Stimulated activated effector memory CD8-positive, alpha-beta T cell treated with anti-CD3 and anti-CD28 coated beads, Interleukin-12 subunit alpha, Interleukin-12 subunit beta, amount 100 ng/mL, for 72 hours (primary cell): ENCODE measurements at regions not wholly inside any gene's neighbourhood (a gene's known extent, or its start where the extent isn't known, plus 50 kb on each side); places are given as distances from the start of the nearest gene placed in this dataset.

ENCODE experiments used
- ATAC-seq: fragments of 150-1000 bp; cut with Tn5 transposase; 2 replicates; pipeline ENCODE4 v1.10.0; 2021
- DNase-seq, 2 donors: peaks; one replicate each; pipeline ENCODE4 v3.0.0; 2021 to 2022; ENCODE audit warnings: low spot score in 2 of 2
- H3K27ac Mint-ChIP-seq: one replicate; pipeline ENCODE4 v1.8.0; 2022; ENCODE audit warnings: mild to moderate bottlenecking, mixed read lengths
- H3K36me3 Mint-ChIP-seq: one replicate; pipeline ENCODE4 v1.8.0; 2022; ENCODE audit warnings: mild to moderate bottlenecking, mixed read lengths
- H3K4me1 Mint-ChIP-seq: one replicate; pipeline ENCODE4 v1.8.0; 2022; ENCODE audit warnings: mixed read lengths
- H3K4me3 Mint-ChIP-seq: one replicate; pipeline ENCODE4 v1.8.0; 2022; ENCODE audit warnings: mild to moderate bottlenecking, mixed read lengths
- H3K9me3 Mint-ChIP-seq: one replicate; pipeline ENCODE4 v1.8.0; 2022; ENCODE audit warnings: mixed read lengths

DNA sequence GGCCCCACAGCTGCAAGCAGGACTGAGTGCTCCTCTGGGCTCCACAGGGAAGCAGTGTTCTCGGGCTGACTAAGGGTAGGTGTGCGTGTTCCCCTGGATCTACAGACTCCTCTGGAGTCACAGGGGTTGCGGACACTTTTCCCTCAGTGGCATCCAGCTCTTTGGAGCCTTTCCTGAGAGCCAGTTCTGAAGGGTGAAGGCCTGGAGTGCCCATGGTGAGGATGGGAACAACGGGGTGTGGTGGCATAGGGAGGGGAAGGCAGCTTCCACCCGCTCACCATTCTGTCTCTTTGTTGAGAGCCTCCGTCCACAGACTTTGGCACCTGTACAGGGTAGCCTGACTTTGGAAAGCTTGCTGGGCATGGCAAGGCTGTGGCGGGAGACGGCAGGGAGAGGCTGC is 104.1 kb upstream of the PCBD1 start:
- H3K4me3 Mint-ChIP-seq = no peak overlapping the region
- ATAC-seq (no peak), DNase-seq (no peak)
- no peak overlapping the region for H3K27ac Mint-ChIP-seq
- no peaks in the 10 kb centered on the region for H3K9me3 Mint-ChIP-seq
- peaks cover 5% of the 10 kb centered on the region for H3K4me1 Mint-ChIP-seq
- H3K36me3 Mint-ChIP-seq = no peaks in the 10 kb centered on the region

- DNase-seq = no peak
- Mint-ChIP-seq H3K27ac (no peak overlapping the region), H3K36me3 (no peaks in the 10 kb centered on the region)
Measured at GRCh38 chr10:70993051-70993450, 104.7 kb upstream of the PCBD1 start.

DNA sequence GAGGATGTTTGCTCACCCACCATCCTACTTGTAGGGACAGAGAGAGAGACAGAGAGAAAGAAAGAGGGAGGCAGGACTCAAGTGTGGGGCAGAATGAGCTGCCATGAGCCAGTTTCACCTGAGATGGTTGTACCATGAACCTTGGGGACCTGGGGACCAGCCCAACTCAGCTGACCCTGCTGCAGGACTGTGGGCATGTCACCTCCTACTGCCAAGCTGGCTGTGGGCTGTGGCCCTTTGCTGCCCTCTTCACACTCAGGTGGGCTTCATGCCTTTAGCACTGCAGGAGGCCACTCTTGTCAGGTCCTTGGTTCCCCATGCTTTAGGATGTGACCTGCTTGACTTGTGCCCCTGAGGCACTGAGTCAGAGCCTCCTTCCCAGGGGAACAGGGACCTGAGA is 108.2 kb upstream of the PCBD1 start:
- no peak for ATAC-seq
- no peak for DNase-seq
- Mint-ChIP-seq H3K27ac (no peak overlapping the region), H3K4me1 (no peaks in the 10 kb centered on the region), H3K4me3 (no peak overlapping the region), H3K9me3 (peaks cover 3% of the 10 kb centered on the region), H3K36me3 (no peaks in the 10 kb centered on the region)

More at GRCh38 chr10:70993051-70993450, 104.7 kb upstream of the PCBD1 start:
- no peak for ATAC-seq
- Mint-ChIP-seq H3K4me3 (no peak overlapping the region), H3K4me1 (peaks cover 5% of the 10 kb centered on the region), H3K9me3 (no peaks in the 10 kb centered on the region)

DNA sequence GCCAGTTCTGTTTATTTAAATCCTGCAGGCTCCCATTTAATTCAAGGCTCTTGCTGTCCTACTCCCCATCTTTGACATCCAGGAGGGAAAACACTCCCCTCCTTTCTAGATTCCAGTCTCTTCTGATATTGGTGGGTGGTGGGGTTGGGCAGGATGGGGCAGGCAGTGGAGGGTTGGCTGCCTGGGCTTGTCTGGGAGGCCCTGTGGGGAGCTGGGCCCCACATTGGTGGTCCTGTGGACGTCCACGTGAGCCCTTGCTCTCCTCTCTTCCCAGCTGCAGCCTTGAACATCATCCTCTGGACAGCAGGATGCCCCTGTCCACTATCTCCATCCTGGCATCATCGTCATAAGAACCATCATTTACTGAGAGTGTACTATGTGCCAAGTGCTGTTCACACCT is 108.9 kb upstream of the PCBD1 start:
- ATAC-seq = no peak
- no peak overlapping the region for H3K4me3 Mint-ChIP-seq
- no peak for DNase-seq
- no peaks in the 10 kb centered on the region for H3K4me1 Mint-ChIP-seq
- peaks cover 3% of the 10 kb centered on the region for H3K9me3 Mint-ChIP-seq
- H3K27ac Mint-ChIP-seq = no peak overlapping the region
- no peaks in the 10 kb centered on the region for H3K36me3 Mint-ChIP-seq

DNA sequence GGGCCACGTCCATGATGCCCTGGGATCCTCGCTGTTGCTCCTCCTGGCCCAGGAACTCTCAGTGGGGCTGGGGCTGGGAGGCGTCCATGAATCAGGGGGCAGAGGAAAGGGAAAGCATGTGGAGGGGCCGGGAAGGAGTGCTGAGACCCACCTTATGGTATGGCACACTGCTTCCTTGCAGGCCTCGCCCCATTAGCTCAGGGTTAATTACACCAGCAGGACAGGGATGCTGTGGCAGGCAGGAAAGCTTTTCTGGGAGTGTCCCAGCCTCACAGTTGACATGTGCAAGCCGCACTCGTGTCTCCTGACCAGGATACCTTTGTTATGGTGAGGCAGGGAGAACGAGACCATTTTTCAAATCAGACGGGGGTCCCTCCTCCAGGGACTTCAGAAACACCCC is 109.7 kb upstream of the PCBD1 start:
- H3K4me1 Mint-ChIP-seq = no peaks in the 10 kb centered on the region
- H3K9me3 Mint-ChIP-seq = peaks cover 3% of the 10 kb centered on the region
- no peaks in the 10 kb centered on the region for H3K36me3 Mint-ChIP-seq
- no peak overlapping the region for H3K27ac Mint-ChIP-seq
- DNase-seq = no peak
- no peak overlapping the region for H3K4me3 Mint-ChIP-seq
- no peak for ATAC-seq

DNA sequence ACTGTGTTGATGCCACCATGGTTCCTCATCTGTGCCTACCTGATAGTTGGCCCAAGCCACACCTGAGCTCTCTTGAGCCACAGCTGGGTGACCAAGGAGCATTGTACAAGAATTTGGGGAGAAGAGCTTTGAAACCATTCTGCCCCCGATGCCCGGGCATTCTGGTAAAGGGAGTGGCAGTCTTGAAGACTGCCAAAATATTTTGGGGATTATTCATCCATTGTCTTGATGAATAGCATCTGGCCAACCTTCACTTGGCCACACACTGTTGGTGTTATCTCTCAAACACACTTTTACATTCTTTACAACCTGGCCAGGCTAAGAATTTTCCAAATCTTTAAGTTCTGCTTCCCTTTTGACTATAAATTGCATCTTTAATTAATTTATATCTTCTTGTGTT is 113.1 kb upstream of the PCBD1 start:
- no peak for ATAC-seq
- no peak for DNase-seq
- Mint-ChIP-seq H3K27ac (no peak overlapping the region), H3K9me3 (peaks cover 3% of the 10 kb centered on the region), H3K36me3 (no peaks in the 10 kb centered on the region), H3K4me3 (no peak overlapping the region), H3K4me1 (no peaks in the 10 kb centered on the region)

DNA sequence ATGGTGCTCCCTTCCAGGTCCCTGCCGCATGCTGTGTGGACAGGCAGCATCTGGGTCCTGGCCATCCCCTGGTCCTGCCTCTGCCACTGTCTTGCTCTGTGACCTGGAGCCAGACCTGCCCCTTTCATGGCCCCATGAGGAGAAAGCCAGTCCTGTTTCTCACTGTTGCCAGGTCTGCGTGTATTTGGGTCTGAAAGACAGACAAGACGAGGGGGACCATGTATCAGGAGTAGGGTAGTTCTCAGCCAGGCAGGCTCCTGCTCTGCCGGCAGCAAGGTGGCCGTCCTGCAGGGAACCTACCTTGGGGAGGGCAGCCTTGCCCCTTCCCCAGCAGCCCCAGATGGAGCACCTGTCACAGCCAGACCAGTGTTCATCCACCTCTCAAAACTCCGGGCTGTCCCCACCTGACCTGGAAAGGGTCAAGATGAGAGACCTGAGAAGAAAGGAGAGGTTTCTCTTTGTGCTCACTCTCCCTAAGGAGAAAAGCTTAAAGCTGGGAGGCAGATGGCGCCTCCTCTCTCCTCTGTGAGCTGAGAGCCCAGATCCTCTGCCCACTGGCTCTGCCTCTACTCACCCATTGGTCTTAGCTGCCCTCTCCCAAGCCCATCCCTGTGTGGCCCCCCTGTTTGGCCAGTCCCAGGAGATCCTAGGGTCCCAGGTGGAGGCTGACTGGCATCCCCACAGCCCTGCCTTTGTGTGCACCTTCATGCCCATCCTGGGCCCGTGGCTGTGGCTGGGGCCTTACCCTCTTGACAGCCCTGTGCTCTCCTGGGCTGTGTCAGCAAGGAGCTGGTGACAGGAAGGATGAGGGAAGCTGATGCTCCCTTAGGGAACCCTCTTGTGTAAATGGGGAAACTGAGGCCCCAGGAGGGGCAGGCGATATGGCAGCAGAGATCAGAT is 116.1 kb upstream of the PCBD1 start:
- H3K27ac Mint-ChIP-seq = no peak overlapping the region
- DNase-seq (no peak), ATAC-seq (peak; percentile 12)
- no peak overlapping the region for H3K4me3 Mint-ChIP-seq
- peaks cover 2% of the 10 kb centered on the region for H3K9me3 Mint-ChIP-seq
- no peaks in the 10 kb centered on the region for H3K4me1 Mint-ChIP-seq
- H3K36me3 Mint-ChIP-seq = no peaks in the 10 kb centered on the region

- H3K27ac Mint-ChIP-seq = no peak overlapping the region
- H3K4me1 Mint-ChIP-seq = no peaks in the 10 kb centered on the region
- no peaks in the 10 kb centered on the region for H3K36me3 Mint-ChIP-seq
- H3K4me3 Mint-ChIP-seq = no peak overlapping the region
- ATAC-seq (no peak), DNase-seq (no peak)
- H3K9me3 Mint-ChIP-seq = no peaks in the 10 kb centered on the region
Measured at GRCh38 chr10:71005337-71006305, 117.3 kb upstream of the PCBD1 start.

DNA sequence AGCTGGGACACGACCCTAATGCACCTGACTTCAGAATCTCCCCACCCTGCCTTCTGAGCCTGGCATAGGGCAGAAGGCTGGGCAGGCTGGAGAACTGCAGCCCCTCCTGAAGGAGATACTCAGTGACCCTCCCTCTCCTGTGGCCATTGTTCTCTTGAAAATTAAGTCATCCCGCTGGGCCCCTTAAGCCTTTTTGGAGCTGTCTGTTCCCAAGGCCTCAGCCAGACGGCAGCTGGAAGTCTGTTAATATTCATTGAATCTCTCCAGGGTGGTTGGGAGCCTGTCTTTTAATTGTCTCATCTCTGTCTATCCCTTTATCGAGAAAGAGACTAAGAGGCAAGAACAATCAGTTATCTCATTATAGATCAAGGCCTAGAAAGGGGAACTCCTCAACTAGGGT is 118.1 kb upstream of the PCBD1 start:
- DNase-seq (no peak), ATAC-seq (no peak)
- H3K27ac Mint-ChIP-seq = no peak overlapping the region
- H3K36me3 Mint-ChIP-seq = no peaks in the 10 kb centered on the region
- no peaks in the 10 kb centered on the region for H3K4me1 Mint-ChIP-seq
- no peak overlapping the region for H3K4me3 Mint-ChIP-seq
- no peaks in the 10 kb centered on the region for H3K9me3 Mint-ChIP-seq

GRCh38 chr10:71007516-71007915 is 119.2 kb upstream of the PCBD1 start:
- no peak overlapping the region for H3K4me3 Mint-ChIP-seq
- ATAC-seq (no peak), DNase-seq (no peak)
- H3K4me1 Mint-ChIP-seq = no peaks in the 10 kb centered on the region
- no peak overlapping the region for H3K27ac Mint-ChIP-seq
- H3K36me3 Mint-ChIP-seq = no peaks in the 10 kb centered on the region
- no peaks in the 10 kb centered on the region for H3K9me3 Mint-ChIP-seq

- no peaks in the 10 kb centered on the region for H3K4me1 Mint-ChIP-seq
- ATAC-seq = no peak
- no peak overlapping the region for H3K27ac Mint-ChIP-seq
- no peaks in the 10 kb centered on the region for H3K9me3 Mint-ChIP-seq
- no peak for DNase-seq
- H3K4me3 Mint-ChIP-seq = no peak overlapping the region
- H3K36me3 Mint-ChIP-seq = no peaks in the 10 kb centered on the region
Measured at GRCh38 chr10:71008150-71008549, 119.8 kb upstream of the PCBD1 start.

- no peak for ATAC-seq
- Mint-ChIP-seq H3K36me3 (no peaks in the 10 kb centered on the region), H3K4me3 (no peak overlapping the region), H3K4me1 (no peaks in the 10 kb centered on the region), H3K27ac (no peak overlapping the region), H3K9me3 (no peaks in the 10 kb centered on the region)
- no peak for DNase-seq
Measured at GRCh38 chr10:71009126-71009525, 120.8 kb upstream of the PCBD1 start.

GRCh38 chr10:71010730-71011129 is 122.4 kb upstream of the PCBD1 start:
- DNase-seq (no peak), ATAC-seq (no peak)
- no peak overlapping the region for H3K4me3 Mint-ChIP-seq
- H3K4me1 Mint-ChIP-seq = no peaks in the 10 kb centered on the region
- no peaks in the 10 kb centered on the region for H3K36me3 Mint-ChIP-seq
- H3K27ac Mint-ChIP-seq = no peak overlapping the region
- H3K9me3 Mint-ChIP-seq = no peaks in the 10 kb centered on the region

DNA sequence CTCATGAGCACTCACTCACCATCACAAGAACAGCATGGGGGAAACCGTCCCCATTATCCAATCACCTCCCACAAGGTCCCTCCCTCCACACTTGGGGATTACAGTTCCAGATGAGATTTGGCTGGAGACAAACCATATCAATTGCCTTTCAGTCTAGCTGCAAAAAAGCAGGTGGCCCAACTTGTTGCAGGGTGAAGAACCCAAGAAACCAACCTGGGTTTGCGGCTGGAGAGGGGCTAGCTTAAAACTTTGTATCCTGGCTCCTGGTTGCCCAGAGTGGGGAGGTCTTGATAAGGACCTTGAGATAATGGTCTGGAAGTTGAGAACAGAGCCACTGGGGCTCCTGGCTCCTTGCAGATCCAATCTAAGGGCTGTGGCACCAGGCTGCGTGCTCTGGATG is 122.8 kb upstream of the PCBD1 start:
- no peak overlapping the region for H3K4me3 Mint-ChIP-seq
- ATAC-seq (no peak), DNase-seq (no peak)
- H3K27ac Mint-ChIP-seq = no peak overlapping the region
- H3K9me3 Mint-ChIP-seq = no peaks in the 10 kb centered on the region
- no peaks in the 10 kb centered on the region for H3K36me3 Mint-ChIP-seq
- no peaks in the 10 kb centered on the region for H3K4me1 Mint-ChIP-seq

DNA sequence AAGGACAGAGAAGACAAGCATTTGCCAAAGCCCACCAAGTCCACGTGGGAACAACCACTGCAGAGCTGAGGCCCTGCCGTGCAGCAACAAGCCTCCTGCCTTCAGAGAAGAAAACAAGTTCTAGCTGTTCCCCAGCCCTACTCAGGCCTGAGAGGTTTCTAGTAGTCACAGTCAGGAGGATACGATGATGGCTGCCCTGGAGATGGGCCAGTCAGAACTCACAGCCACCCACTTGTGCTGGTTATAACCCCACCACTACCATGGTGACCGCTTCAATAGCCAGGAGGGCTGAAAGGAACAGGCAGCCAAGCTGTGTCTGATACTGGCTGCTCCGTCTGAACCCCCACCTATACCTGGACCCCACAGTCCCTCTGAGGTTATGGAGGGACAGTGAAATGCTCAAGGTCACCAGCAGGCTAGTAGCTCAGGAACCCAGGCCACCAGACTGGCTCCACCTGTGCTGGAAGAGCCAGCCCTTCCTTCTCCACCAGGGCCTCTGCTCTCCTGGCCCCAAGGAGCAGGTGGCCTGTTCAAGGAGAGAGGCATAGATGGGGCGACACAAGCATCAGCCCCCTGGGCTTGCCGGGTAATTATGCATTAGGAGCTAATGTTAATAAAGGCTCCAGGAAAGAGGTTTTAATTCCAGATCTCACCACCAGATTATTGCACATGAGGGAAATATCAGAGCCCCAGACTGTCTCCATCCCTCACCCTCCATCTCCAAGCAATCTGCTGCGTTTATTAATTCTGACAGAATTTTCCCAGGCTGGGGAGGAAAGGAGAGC is 125.8 kb upstream of the PCBD1 start:
- Mint-ChIP-seq H3K9me3 (no peaks in the 10 kb centered on the region), H3K4me3 (no peak overlapping the region), H3K36me3 (no peaks in the 10 kb centered on the region), H3K27ac (no peak overlapping the region), H3K4me1 (no peaks in the 10 kb centered on the region)
- DNase-seq = no peak
- ATAC-seq = peak; percentile 17
